HG02884 (cell line): ENCODE measurements at regions not wholly inside any gene's neighbourhood (a gene's known extent, or its start where the extent isn't known, plus 50 kb on each side); places are given as distances from the start of the nearest gene placed in this dataset.
"Not testable (repeated sequence)": the region's sequence is repeated elsewhere in the genome, so short reads cannot be mapped to it uniquely, and the experiment has no call there.

Experiments used
- ATAC-seq: cut with Tn5 transposase; IDR thresholded peaks from one replicate; pipeline ENCODE4 v1.9.1; 2021; ENCODE audit warnings: mild to moderate bottlenecking, moderate library complexity; ENCODE audit not compliant: unreplicated experiment

GRCh38 chr3:34102288-34102687, 303.9 kb downstream of the PDCD6IP start:
- ATAC-seq, result no peak

GRCh38 chr3:34106379-34106778, 307.9 kb downstream of the PDCD6IP start:
- no peak for ATAC-seq

- peak; percentile 34 for ATAC-seq
Measured at GRCh38 chr3:34106879-34107278, 308.4 kb downstream of the PDCD6IP start.

GRCh38 chr3:34107669-34108068, 309.2 kb downstream of the PDCD6IP start:
- ATAC-seq, result peak; percentile 54

- ATAC-seq, result no peak
Measured at GRCh38 chr3:34109021-34109420, 310.6 kb downstream of the PDCD6IP start.

GRCh38 chr3:34109846-34110245, 311.4 kb downstream of the PDCD6IP start:
- peak; percentile 49 for ATAC-seq

- ATAC-seq, result no peak
Measured at GRCh38 chr3:34111361-34111760, 312.9 kb downstream of the PDCD6IP start.

- not testable (repeated sequence) for ATAC-seq
Measured at GRCh38 chr3:34112261-34112660, 313.8 kb downstream of the PDCD6IP start.

GRCh38 chr3:34131091-34131490, 332.7 kb downstream of the PDCD6IP start:
- ATAC-seq, result no peak

GRCh38 chr3:34132069-34132692, 333.8 kb downstream of the PDCD6IP start:
- ATAC-seq, result no peak

- no peak for ATAC-seq
Measured at GRCh38 chr3:34139566-34139965, 341.1 kb downstream of the PDCD6IP start.

- no peak for ATAC-seq
Measured at GRCh38 chr3:34140616-34141015, 342.2 kb downstream of the PDCD6IP start.

- ATAC-seq, result no peak
Measured at GRCh38 chr3:34141841-34142337, 343.5 kb downstream of the PDCD6IP start.

- no peak for ATAC-seq
Measured at GRCh38 chr3:34145796-34146195, 347.4 kb downstream of the PDCD6IP start.

- ATAC-seq, result no peak
Measured at GRCh38 chr3:34146596-34146995, 348.2 kb downstream of the PDCD6IP start.

- peak; percentile 46 for ATAC-seq
Measured at GRCh38 chr3:34150992-34151391, 352.6 kb downstream of the PDCD6IP start.

GRCh38 chr3:34152656-34153055, 354.2 kb downstream of the PDCD6IP start:
- ATAC-seq, result no peak

- ATAC-seq, result no peak
Measured at GRCh38 chr3:34155108-34155507, 356.7 kb downstream of the PDCD6IP start.

- ATAC-seq, result peak; percentile 62
Measured at GRCh38 chr3:34155666-34156065, 357.2 kb downstream of the PDCD6IP start.

- no peak for ATAC-seq
Measured at GRCh38 chr3:34157491-34157890, 359.1 kb downstream of the PDCD6IP start.

GRCh38 chr3:34159613-34160420, 361.4 kb downstream of the PDCD6IP start:
- ATAC-seq, result no peak

GRCh38 chr3:34169636-34170035, 371.2 kb downstream of the PDCD6IP start:
- ATAC-seq, result not testable (repeated sequence)
